CD8-positive, alpha-beta memory T cell (primary cell): ENCODE measurements at regions not wholly inside any gene's neighbourhood (a gene's known extent, or its start where the extent isn't known, plus 50 kb on each side); places are given as distances from the start of the nearest gene placed in this dataset.
"Not testable (repeated sequence)": the region's sequence is repeated elsewhere in the genome, so short reads cannot be mapped to it uniquely, and the experiment has no call there.

Source experiments
- CTCF ChIA-PET: fragments of 350-600 bp; sonication (Branson Sonifier 250); formaldehyde crosslinking; loops from one replicate; lab custom pipeline; 2021; ENCODE audit warnings: antibody characterized with exemption; lab: Charles Lee
- POLR2A ChIA-PET: fragments of 350-600 bp; sonication (Branson Sonifier 250); formaldehyde crosslinking; loops from one replicate; lab custom pipeline; 2021; ENCODE audit warnings: antibody characterized with exemption; lab: Charles Lee
- DNase-seq, 5 donors: peaks; one replicate each; pipeline versions ENCODE4 v3.0.0 to v3.0.0-alpha.2; 2020 to 2022; ENCODE audit warnings: mixed read lengths in 1 of 5
- H3K27ac ChIP-seq: one replicate; pipeline ENCODE4 v1.7.0; 2013; ENCODE audit warnings: low read depth, mild to moderate bottlenecking, low read length, moderate library complexity
- H3K27me3 ChIP-seq: 2 replicates; pipeline ENCODE4 v1.7.0; 2013; ENCODE audit warnings: low read length, mild to moderate bottlenecking; ENCODE audit not compliant: insufficient read depth, poor library complexity, severe bottlenecking
- H3K36me3 ChIP-seq: 2 replicates; pipeline ENCODE4 v1.7.0; 2013; ENCODE audit warnings: mild to moderate bottlenecking, low read length, moderate library complexity; ENCODE audit not compliant: insufficient read depth
- H3K4me1 ChIP-seq: 2 replicates; pipeline ENCODE4 v1.7.0; 2013; ENCODE audit warnings: mild to moderate bottlenecking, low read length, moderate library complexity; ENCODE audit not compliant: insufficient read depth
- H3K4me3 ChIP-seq: 2 replicates; pipeline ENCODE4 v1.7.0; 2013; ENCODE audit warnings: mild to moderate bottlenecking, low read length
- H3K9me3 ChIP-seq: 2 replicates; pipeline ENCODE4 v1.7.0; 2013; ENCODE audit warnings: mild to moderate bottlenecking, low read length
- H3K27ac Mint-ChIP-seq, 8 donors: one replicate each; pipeline ENCODE4 v1.8.0; 2020 to 2021; ENCODE audit warnings: mixed read lengths in 8 of 8, mild to moderate bottlenecking in 6 of 8, inconsistent platforms in 3 of 8, moderate library complexity in 3 of 8
- H3K27me3 Mint-ChIP-seq, 2 donors: one replicate each; pipeline ENCODE4 v1.8.0; 2020 to 2021; ENCODE audit warnings: mixed read lengths in 2 of 2, mild to moderate bottlenecking in 1 of 2, moderate library complexity in 1 of 2
- H3K36me3 Mint-ChIP-seq, 3 donors: one replicate each; pipeline ENCODE4 v1.8.0; 2020 to 2021; ENCODE audit warnings: mixed read lengths in 3 of 3, inconsistent platforms in 1 of 3, mild to moderate bottlenecking in 1 of 3
- H3K4me1 Mint-ChIP-seq, 3 donors: one replicate each; pipeline ENCODE4 v1.8.0; 2020 to 2021; ENCODE audit warnings: mixed read lengths in 3 of 3, inconsistent platforms in 1 of 3, mild to moderate bottlenecking in 1 of 3
- H3K4me3 Mint-ChIP-seq, 7 donors: one replicate each; pipeline ENCODE4 v1.8.0; 2020 to 2021; ENCODE audit warnings: mixed read lengths in 7 of 7, mild to moderate bottlenecking in 6 of 7, moderate library complexity in 4 of 7, inconsistent platforms in 2 of 7
- H3K9me3 Mint-ChIP-seq, 5 donors: one replicate each; pipeline ENCODE4 v1.8.0; 2020 to 2022; ENCODE audit warnings: mixed read lengths in 5 of 5, mild to moderate bottlenecking in 3 of 5, moderate library complexity in 2 of 5, inconsistent platforms in 1 of 5

- no peak overlapping the region for H3K4me3 ChIP-seq
- Mint-ChIP-seq H3K4me3 (no peak overlapping the region), H3K27ac (no peak overlapping the region), H3K36me3 (no peaks in the 10 kb centered on the region), H3K27me3 (peaks cover 0 to 2% of the 10 kb centered on the region in 2 donors), H3K4me1 (no peaks in the 10 kb centered on the region), H3K9me3 (peaks cover 0 to 20% (median 9%) of the 10 kb centered on the region in 5 donors)
- no peak overlapping the region for H3K27ac ChIP-seq
- ChIA-PET CTCF (no interaction called here), POLR2A (no interaction called here)
- no peaks in the 10 kb centered on the region for H3K36me3 ChIP-seq
- no peak for DNase-seq
- no peaks in the 10 kb centered on the region for H3K4me1 ChIP-seq
- no peaks in the 10 kb centered on the region for H3K9me3 ChIP-seq
- no peaks in the 10 kb centered on the region for H3K27me3 ChIP-seq
These were observed 514.4 kb downstream of the DCDC2C start for GRCh38 chr2:4217737-4218136.

- Mint-ChIP-seq H3K9me3 (peaks cover 3 to 17% (median 8%) of the 10 kb centered on the region in 5 donors), H3K27me3 (peaks cover 0 to 2% of the 10 kb centered on the region in 2 donors), H3K36me3 (no peaks in the 10 kb centered on the region), H3K4me3 (no peak overlapping the region), H3K4me1 (no peaks in the 10 kb centered on the region), H3K27ac (no peak overlapping the region)
- Histone ChIP-seq H3K36me3 (no peaks in the 10 kb centered on the region), H3K4me1 (no peaks in the 10 kb centered on the region), H3K27ac (no peak overlapping the region), H3K27me3 (no peaks in the 10 kb centered on the region), H3K9me3 (no peaks in the 10 kb centered on the region), H3K4me3 (no peak overlapping the region)
- no peak for DNase-seq
- ChIA-PET POLR2A (no interaction called here), CTCF (no interaction called here)
These were observed 515.7 kb downstream of the DCDC2C start for GRCh38 chr2:4219101-4219500.

GRCh38 chr2:4219571-4219970 lies 516.2 kb downstream of the DCDC2C start:
- Mint-ChIP-seq H3K36me3 (no peaks in the 10 kb centered on the region), H3K4me1 (no peaks in the 10 kb centered on the region), H3K4me3 (no peak overlapping the region), H3K27ac (no peak overlapping the region), H3K27me3 (peaks cover 0 to 2% of the 10 kb centered on the region in 2 donors), H3K9me3 (peaks cover 3 to 18% (median 13%) of the 10 kb centered on the region in 5 donors)
- Histone ChIP-seq H3K9me3 (no peaks in the 10 kb centered on the region), H3K4me3 (no peak overlapping the region), H3K27ac (no peak overlapping the region), H3K27me3 (no peaks in the 10 kb centered on the region), H3K36me3 (no peaks in the 10 kb centered on the region), H3K4me1 (no peaks in the 10 kb centered on the region)
- ChIA-PET POLR2A (no interaction called here), CTCF (no interaction called here)
- DNase-seq, result no peak

GRCh38 chr2:4221434-4221833 lies 518.1 kb downstream of the DCDC2C start:
- no peak overlapping the region for H3K27ac ChIP-seq
- H3K27ac Mint-ChIP-seq, result no peak overlapping the region
- no peaks in the 10 kb centered on the region for H3K36me3 Mint-ChIP-seq
- peaks cover 0 to 2% of the 10 kb centered on the region in 2 donors for H3K27me3 Mint-ChIP-seq
- H3K36me3 ChIP-seq, result no peaks in the 10 kb centered on the region
- ChIA-PET POLR2A (no interaction called here), CTCF (no interaction called here)
- peaks cover 3 to 30% (median 10%) of the 10 kb centered on the region in 5 donors for H3K9me3 Mint-ChIP-seq
- H3K4me3 ChIP-seq, result no peak overlapping the region
- no peak for DNase-seq
- H3K4me1 Mint-ChIP-seq, result no peaks in the 10 kb centered on the region
- H3K4me1 ChIP-seq, result no peaks in the 10 kb centered on the region
- no peaks in the 10 kb centered on the region for H3K9me3 ChIP-seq
- no peaks in the 10 kb centered on the region for H3K27me3 ChIP-seq
- no peak overlapping the region for H3K4me3 Mint-ChIP-seq

- no peaks in the 10 kb centered on the region for H3K27me3 ChIP-seq
- no peak overlapping the region for H3K4me3 ChIP-seq
- H3K36me3 ChIP-seq, result no peaks in the 10 kb centered on the region
- Mint-ChIP-seq H3K27me3 (peaks cover 0 to 2% of the 10 kb centered on the region in 2 donors), H3K27ac (no peak overlapping the region), H3K4me3 (no peak overlapping the region), H3K4me1 (no peaks in the 10 kb centered on the region), H3K36me3 (no peaks in the 10 kb centered on the region), H3K9me3 (peaks cover 3 to 30% (median 10%) of the 10 kb centered on the region in 5 donors)
- no peaks in the 10 kb centered on the region for H3K4me1 ChIP-seq
- H3K9me3 ChIP-seq, result no peaks in the 10 kb centered on the region
- ChIA-PET CTCF (no interaction called here), POLR2A (no interaction called here)
- DNase-seq, result no peak
- no peak overlapping the region for H3K27ac ChIP-seq
These were observed 518.5 kb downstream of the DCDC2C start for GRCh38 chr2:4221845-4222244.

- H3K9me3 ChIP-seq, POLR2A ChIA-PET, H3K27ac Mint-ChIP-seq, H3K4me1 ChIP-seq, H3K4me1 Mint-ChIP-seq, H3K27ac ChIP-seq, H3K4me3 Mint-ChIP-seq, CTCF ChIA-PET, H3K4me3 ChIP-seq, DNase-seq, H3K36me3 Mint-ChIP-seq, H3K27me3 ChIP-seq, H3K27me3 Mint-ChIP-seq, H3K36me3 ChIP-seq: not testable (repeated sequence)
- peaks cover 12 to 31% (median 20%) of the 10 kb centered on the region in 5 donors for H3K9me3 Mint-ChIP-seq
These were observed 541.0 kb downstream of the DCDC2C start for GRCh38 chr2:4244422-4244821.

GRCh38 chr2:4246364-4247131 lies 543.2 kb downstream of the DCDC2C start:
- no peaks in the 10 kb centered on the region for H3K4me1 ChIP-seq
- no peaks in the 10 kb centered on the region for H3K27me3 Mint-ChIP-seq
- H3K27ac Mint-ChIP-seq, result no peak overlapping the region
- CTCF ChIA-PET, result no interaction called here
- DNase-seq, result no peak
- POLR2A ChIA-PET, result no interaction called here
- H3K27me3 ChIP-seq, result no peaks in the 10 kb centered on the region
- H3K9me3 ChIP-seq, result no peaks in the 10 kb centered on the region
- no peaks in the 10 kb centered on the region for H3K36me3 Mint-ChIP-seq
- no peaks in the 10 kb centered on the region for H3K36me3 ChIP-seq
- peaks cover 9 to 26% (median 18%) of the 10 kb centered on the region in 5 donors for H3K9me3 Mint-ChIP-seq
- no peak overlapping the region for H3K4me3 Mint-ChIP-seq
- H3K27ac ChIP-seq, result no peak overlapping the region
- H3K4me1 Mint-ChIP-seq, result no peaks in the 10 kb centered on the region
- H3K4me3 ChIP-seq, result no peak overlapping the region

GRCh38 chr2:4247791-4248190 lies 544.4 kb downstream of the DCDC2C start:
- DNase-seq, result no peak
- H3K4me1 Mint-ChIP-seq, result no peaks in the 10 kb centered on the region
- no peak overlapping the region for H3K4me3 Mint-ChIP-seq
- no peaks in the 10 kb centered on the region for H3K9me3 ChIP-seq
- H3K27ac Mint-ChIP-seq, result no peak overlapping the region
- peaks cover 6 to 22% (median 15%) of the 10 kb centered on the region in 5 donors for H3K9me3 Mint-ChIP-seq
- ChIA-PET POLR2A (no interaction called here), CTCF (no interaction called here)
- no peaks in the 10 kb centered on the region for H3K27me3 Mint-ChIP-seq
- H3K36me3 ChIP-seq, result no peaks in the 10 kb centered on the region
- no peaks in the 10 kb centered on the region for H3K27me3 ChIP-seq
- H3K36me3 Mint-ChIP-seq, result no peaks in the 10 kb centered on the region
- H3K4me1 ChIP-seq, result no peaks in the 10 kb centered on the region
- H3K27ac ChIP-seq, result no peak overlapping the region
- no peak overlapping the region for H3K4me3 ChIP-seq
